Activated naive CD4-positive, alpha-beta T cell treated with anti-CD3 and anti-CD28 coated beads for 36 hours (primary cell): ENCODE measurements at regions not wholly inside any gene's neighbourhood (a gene's known extent, or its start where the extent isn't known, plus 50 kb on each side); places are given as distances from the start of the nearest gene placed in this dataset.
"Not testable (repeated sequence)": the region's sequence is repeated elsewhere in the genome, so short reads cannot be mapped to it uniquely, and the experiment has no call there.

Experiments
- CTCF ChIA-PET: fragments of 350-600 bp; sonication (Branson Sonifier 250); formaldehyde crosslinking; loops from one replicate; lab custom pipeline; 2021; ENCODE audit warnings: antibody characterized with exemption; lab: Charles Lee
- DNase-seq: peaks from one replicate; pipeline ENCODE4 v3.0.0-alpha.2; 2020
- H3K27ac Mint-ChIP-seq: one replicate; pipeline ENCODE4 v1.8.0; 2021; ENCODE audit warnings: mild to moderate bottlenecking, mixed read lengths
- H3K27me3 Mint-ChIP-seq: one replicate; pipeline ENCODE4 v1.8.0; 2021; ENCODE audit warnings: low read depth, mixed read lengths
- H3K36me3 Mint-ChIP-seq: one replicate; pipeline ENCODE4 v1.8.0; 2021; ENCODE audit warnings: low read depth, mixed read lengths
- H3K4me1 Mint-ChIP-seq: one replicate; pipeline ENCODE4 v1.8.0; 2021; ENCODE audit warnings: low read depth, mixed read lengths
- H3K4me3 Mint-ChIP-seq: one replicate; pipeline ENCODE4 v1.8.0; 2021; ENCODE audit warnings: mild to moderate bottlenecking, moderate library complexity, mixed read lengths
- H3K9me3 Mint-ChIP-seq: one replicate; pipeline ENCODE4 v1.8.0; 2021; ENCODE audit warnings: mixed read lengths
- intact Hi-C: fragments of 100-400 bp; cut with micrococcal nuclease; formaldehyde crosslinking; loops from one replicate; pipeline ENCODE4 v1.15.1; 2023

DNA sequence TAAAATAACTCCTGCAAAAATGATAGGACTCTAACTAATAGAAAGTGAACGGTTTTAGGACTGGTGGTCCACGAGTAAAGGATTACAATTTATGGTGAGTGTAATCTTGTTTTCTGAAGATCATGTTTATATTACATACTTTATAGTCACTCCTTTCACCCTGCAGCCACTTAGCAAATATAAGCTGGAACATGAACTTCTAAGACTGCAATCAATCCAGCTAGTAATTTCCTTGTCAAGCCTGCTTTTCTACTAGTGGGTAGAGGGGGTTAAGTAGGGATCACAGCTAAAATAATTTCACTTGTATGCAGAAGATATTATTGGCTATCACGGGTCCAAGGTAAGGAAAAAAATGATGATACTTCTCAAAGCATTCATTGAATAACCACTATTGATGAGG, 125.5 kb upstream of the NETO1 start:
- Mint-ChIP-seq H3K4me3 (no peak overlapping the region), H3K9me3 (peaks cover 8% of the 10 kb centered on the region), H3K4me1 (no peaks in the 10 kb centered on the region), H3K27ac (no peak overlapping the region), H3K36me3 (no peaks in the 10 kb centered on the region), H3K27me3 (no peaks in the 10 kb centered on the region)
- intact Hi-C loops, result no loop called here
- DNase-seq, result no peak
- CTCF ChIA-PET, result no interaction called here

DNA sequence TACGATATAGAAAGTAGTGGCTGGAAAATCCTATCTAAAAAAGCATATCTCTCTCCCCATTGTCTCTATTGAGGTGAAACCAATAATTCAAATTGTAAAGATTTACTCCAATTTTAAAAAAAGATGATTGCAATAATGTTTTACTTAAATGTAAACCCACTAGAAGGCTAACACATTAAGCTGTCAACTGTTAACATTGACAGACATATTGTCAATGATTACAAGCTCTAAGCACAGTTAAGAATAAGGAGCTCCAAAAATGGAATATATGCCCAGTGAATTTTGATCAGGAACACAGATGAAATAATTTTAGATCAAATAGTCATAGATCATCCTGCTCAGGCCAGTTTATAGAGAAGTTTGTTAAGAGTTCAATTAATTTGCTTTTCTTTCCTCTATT, 123.6 kb upstream of the NETO1 start:
- DNase-seq, result no peak
- H3K9me3 Mint-ChIP-seq, result peaks cover 7% of the 10 kb centered on the region
- no peaks in the 10 kb centered on the region for H3K36me3 Mint-ChIP-seq
- intact Hi-C loops, result no loop called here
- H3K4me1 Mint-ChIP-seq, result no peaks in the 10 kb centered on the region
- H3K27ac Mint-ChIP-seq, result no peak overlapping the region
- H3K27me3 Mint-ChIP-seq, result no peaks in the 10 kb centered on the region
- H3K4me3 Mint-ChIP-seq, result no peak overlapping the region
- CTCF ChIA-PET, result no interaction called here

- not testable (repeated sequence) for H3K36me3 Mint-ChIP-seq, H3K9me3 Mint-ChIP-seq
Observed at GRCh38 chr18:72987570-72987969, 119.8 kb upstream of the NETO1 start.

GRCh38 chr18:72986103-72986502, 118.3 kb upstream of the NETO1 start:
- intact Hi-C loops, result no loop called here
- peaks cover 7% of the 10 kb centered on the region for H3K9me3 Mint-ChIP-seq
- CTCF ChIA-PET, result no interaction called here
- DNase-seq, result no peak
- H3K27me3 Mint-ChIP-seq, result no peaks in the 10 kb centered on the region
- H3K36me3 Mint-ChIP-seq, result no peaks in the 10 kb centered on the region
- H3K4me3 Mint-ChIP-seq, result no peak overlapping the region
- no peak overlapping the region for H3K27ac Mint-ChIP-seq
- H3K4me1 Mint-ChIP-seq, result no peaks in the 10 kb centered on the region

More at GRCh38 chr18:72987570-72987969, 119.8 kb upstream of the NETO1 start:
- CTCF ChIA-PET, H3K4me1 Mint-ChIP-seq, H3K27me3 Mint-ChIP-seq, DNase-seq, H3K27ac Mint-ChIP-seq, intact Hi-C loops, H3K4me3 Mint-ChIP-seq: not testable (repeated sequence)

- no peak for DNase-seq
- H3K27ac Mint-ChIP-seq, result no peak overlapping the region
- H3K9me3 Mint-ChIP-seq, result peaks cover 7% of the 10 kb centered on the region
- H3K4me1 Mint-ChIP-seq, result no peaks in the 10 kb centered on the region
- CTCF ChIA-PET, result no interaction called here
- no peaks in the 10 kb centered on the region for H3K36me3 Mint-ChIP-seq
- H3K27me3 Mint-ChIP-seq, result no peaks in the 10 kb centered on the region
- intact Hi-C loops, result no loop called here
- no peak overlapping the region for H3K4me3 Mint-ChIP-seq
Observed at GRCh38 chr18:72985686-72986085, 117.9 kb upstream of the NETO1 start.

- intact Hi-C loops, result no loop called here
- no peaks in the 10 kb centered on the region for H3K27me3 Mint-ChIP-seq
- peaks cover 7% of the 10 kb centered on the region for H3K9me3 Mint-ChIP-seq
- DNase-seq, result no peak
- CTCF ChIA-PET, result no interaction called here
- H3K4me1 Mint-ChIP-seq, result no peaks in the 10 kb centered on the region
- H3K4me3 Mint-ChIP-seq, result no peak overlapping the region
- H3K27ac Mint-ChIP-seq, result no peak overlapping the region
- no peaks in the 10 kb centered on the region for H3K36me3 Mint-ChIP-seq
Observed at GRCh38 chr18:72984290-72984689, 116.5 kb upstream of the NETO1 start.

GRCh38 chr18:72973841-72974240, 106.1 kb upstream of the NETO1 start:
- intact Hi-C loops, result no loop called here
- H3K27me3 Mint-ChIP-seq, result no peaks in the 10 kb centered on the region
- no peaks in the 10 kb centered on the region for H3K36me3 Mint-ChIP-seq
- CTCF ChIA-PET, result no interaction called here
- H3K27ac Mint-ChIP-seq, result no peak overlapping the region
- H3K4me3 Mint-ChIP-seq, result no peak overlapping the region
- H3K9me3 Mint-ChIP-seq, result peaks cover 7% of the 10 kb centered on the region
- DNase-seq, result no peak
- no peaks in the 10 kb centered on the region for H3K4me1 Mint-ChIP-seq

DNA sequence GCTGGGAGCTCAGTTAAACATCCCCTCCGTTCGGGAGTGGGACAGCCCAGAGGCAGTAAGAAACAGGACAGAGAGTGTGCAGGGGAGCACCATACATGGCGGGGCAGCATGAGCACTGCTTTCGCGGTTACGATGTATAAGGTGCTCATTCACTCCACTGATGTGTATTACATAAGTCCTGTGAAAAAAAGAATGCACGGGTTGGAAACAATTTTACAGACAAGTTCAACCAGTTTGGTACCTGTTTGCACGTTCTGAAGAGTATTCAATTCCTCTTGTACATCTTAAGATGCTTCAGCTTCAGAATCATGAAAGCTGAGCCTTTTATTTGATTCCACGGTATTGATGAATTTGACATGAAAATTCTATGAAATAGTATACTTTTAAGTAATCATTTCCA, 97.8 kb upstream of the NETO1 start:
- Mint-ChIP-seq H3K36me3 (no peaks in the 10 kb centered on the region), H3K4me3 (no peak overlapping the region), H3K9me3 (peaks cover 5% of the 10 kb centered on the region), H3K4me1 (no peaks in the 10 kb centered on the region), H3K27ac (no peak overlapping the region), H3K27me3 (no peaks in the 10 kb centered on the region)
- intact Hi-C loops, result no loop called here
- no peak for DNase-seq
- CTCF ChIA-PET, result no interaction called here

- H3K27me3 Mint-ChIP-seq, H3K27ac Mint-ChIP-seq, H3K4me3 Mint-ChIP-seq, DNase-seq, H3K36me3 Mint-ChIP-seq, H3K4me1 Mint-ChIP-seq, intact Hi-C loops, CTCF ChIA-PET: not testable (repeated sequence)
- H3K9me3 Mint-ChIP-seq, result peaks cover 30% of the 10 kb centered on the region
Observed at GRCh38 chr18:72958195-72958594, 90.4 kb upstream of the NETO1 start.

DNA sequence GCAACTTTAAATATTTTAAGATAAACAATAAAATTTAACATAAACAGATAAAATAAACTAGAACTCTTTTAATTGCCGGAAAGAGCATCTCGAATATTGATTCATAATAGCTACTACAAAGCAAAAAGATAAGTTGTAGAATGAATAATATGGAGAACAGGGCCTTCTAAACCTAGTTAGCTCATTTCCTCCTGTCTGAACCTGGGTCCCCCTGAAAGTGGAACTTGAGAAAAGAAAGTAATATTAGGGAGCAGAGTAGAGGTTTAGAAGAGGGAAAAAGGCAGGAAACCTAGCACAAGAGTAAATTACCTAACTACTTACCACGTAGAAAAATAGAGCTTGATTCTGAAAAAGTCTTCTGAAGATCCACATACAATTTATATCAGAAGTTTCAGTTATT, 80.7 kb upstream of the NETO1 start:
- Mint-ChIP-seq H3K36me3 (no peaks in the 10 kb centered on the region), H3K4me1 (no peaks in the 10 kb centered on the region), H3K9me3 (peaks cover 4% of the 10 kb centered on the region), H3K4me3 (no peak overlapping the region), H3K27ac (no peak overlapping the region), H3K27me3 (no peaks in the 10 kb centered on the region)
- intact Hi-C loops, result no loop called here
- CTCF ChIA-PET, result no interaction called here
- no peak for DNase-seq

DNA sequence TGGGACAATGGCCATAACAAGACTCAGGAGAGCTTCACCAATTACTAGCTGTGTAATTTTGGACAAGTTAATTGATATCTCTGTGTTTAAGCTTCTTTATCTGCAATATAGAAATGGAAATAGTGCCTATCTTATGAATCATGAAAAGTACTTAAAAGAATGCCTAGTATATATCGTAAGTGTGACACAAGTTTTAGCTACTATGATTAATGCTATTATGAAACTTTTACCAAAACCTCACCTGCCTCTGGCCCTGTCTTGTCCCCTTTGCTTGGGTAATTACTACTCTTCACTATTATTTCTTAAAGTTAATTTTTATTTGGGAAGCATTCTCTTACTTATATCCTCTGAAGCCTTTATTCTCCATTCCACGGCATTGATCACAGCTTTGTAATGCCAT, 75.0 kb upstream of the NETO1 start:
- Mint-ChIP-seq H3K27me3 (no peaks in the 10 kb centered on the region), H3K27ac (no peak overlapping the region), H3K36me3 (no peaks in the 10 kb centered on the region), H3K4me3 (no peak overlapping the region), H3K9me3 (no peaks in the 10 kb centered on the region), H3K4me1 (no peaks in the 10 kb centered on the region)
- intact Hi-C loops, result no loop called here
- no peak for DNase-seq
- CTCF ChIA-PET, result no interaction called here

DNA sequence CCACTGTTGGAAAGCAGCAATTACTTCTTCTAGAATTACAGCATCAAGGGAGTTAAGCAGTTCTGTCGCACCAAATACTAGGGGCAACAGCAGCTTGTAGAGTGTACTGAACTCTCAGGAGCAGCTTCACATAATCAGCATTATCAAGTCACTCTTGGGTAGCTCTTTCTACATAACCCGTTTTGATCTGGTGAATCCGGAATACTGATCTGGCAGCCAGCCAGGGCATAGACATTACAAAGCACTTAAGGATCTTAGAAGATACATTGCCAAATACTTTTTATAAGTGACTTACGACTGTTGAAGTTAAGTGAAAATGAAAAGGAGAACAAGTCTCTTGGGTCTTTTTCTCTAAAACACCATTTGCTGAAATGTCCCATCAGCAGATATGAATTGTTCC, 73.2 kb upstream of the NETO1 start:
- Mint-ChIP-seq H3K4me1 (no peaks in the 10 kb centered on the region), H3K4me3 (no peak overlapping the region), H3K9me3 (no peaks in the 10 kb centered on the region), H3K27me3 (no peaks in the 10 kb centered on the region), H3K27ac (no peak overlapping the region), H3K36me3 (no peaks in the 10 kb centered on the region)
- intact Hi-C loops, result no loop called here
- DNase-seq, result no peak
- CTCF ChIA-PET, result no interaction called here

GRCh38 chr18:72940509-72940908, 72.7 kb upstream of the NETO1 start:
- Mint-ChIP-seq H3K4me1 (no peaks in the 10 kb centered on the region), H3K27me3 (no peaks in the 10 kb centered on the region), H3K9me3 (no peaks in the 10 kb centered on the region), H3K4me3 (no peak overlapping the region), H3K27ac (no peak overlapping the region), H3K36me3 (no peaks in the 10 kb centered on the region)
- intact Hi-C loops, result no loop called here
- no peak for DNase-seq
- CTCF ChIA-PET, result no interaction called here

GRCh38 chr18:72935744-72936143, 68.0 kb upstream of the NETO1 start:
- Mint-ChIP-seq H3K27me3 (no peaks in the 10 kb centered on the region), H3K4me1 (no peaks in the 10 kb centered on the region), H3K9me3 (no peaks in the 10 kb centered on the region), H3K4me3 (no peak overlapping the region), H3K27ac (no peak overlapping the region), H3K36me3 (no peaks in the 10 kb centered on the region)
- CTCF ChIA-PET, result interaction anchor here (0.6 kb wide), 1 partner anchor 777 kb away, joined by 3 read pairs; no protein-coding TSS in a partner anchor
- intact Hi-C loops, result no loop called here
- no peak for DNase-seq
